Choroid plexus epithelial cell (primary cell): ENCODE measurements at regions not wholly inside any gene's neighbourhood (a gene's known extent, or its start where the extent isn't known, plus 50 kb on each side); places are given as distances from the start of the nearest gene placed in this dataset.

ENCODE experiments used
- DNase-seq: peaks from one replicate; pipeline ENCODE4 v3.0.0-alpha.2; 2010; ENCODE audit warnings: low read depth
- H3K4me3 ChIP-seq: 2 replicates; pipeline ENCODE4 v1.5.1; 2011; ENCODE audit warnings: low read depth, mild to moderate bottlenecking, control low read depth, low read length, moderate library complexity
- TF ChIP-seq, protein P1 (sequence below): conservative IDR thresholded peaks from 2 replicates; pipeline ENCODE4 v1.5.1; 2011; ENCODE audit warnings: low read depth, mild to moderate bottlenecking, control low read depth, inconsistent platforms, low read length, moderate library complexity

DNA sequence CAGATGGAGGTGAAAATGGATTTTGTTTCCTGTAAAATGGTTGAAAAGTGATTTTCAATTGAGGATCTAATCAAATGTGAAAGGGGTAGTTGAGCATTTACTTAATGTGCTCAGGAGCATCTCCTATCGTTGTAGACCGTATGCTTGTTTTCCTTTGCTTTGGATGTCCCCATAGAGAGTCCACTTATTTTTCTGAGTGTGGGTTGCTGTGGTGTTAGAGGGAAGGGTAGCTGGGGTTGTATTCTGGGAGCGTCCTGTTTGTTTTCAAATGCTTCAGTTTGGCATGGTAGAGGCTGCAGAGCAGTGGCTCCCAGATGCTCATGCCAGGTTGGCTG is 154.1 kb downstream of the MAT2B start:
- no peak overlapping the region for H3K4me3 ChIP-seq
- TF ChIP-seq, protein P1, sequence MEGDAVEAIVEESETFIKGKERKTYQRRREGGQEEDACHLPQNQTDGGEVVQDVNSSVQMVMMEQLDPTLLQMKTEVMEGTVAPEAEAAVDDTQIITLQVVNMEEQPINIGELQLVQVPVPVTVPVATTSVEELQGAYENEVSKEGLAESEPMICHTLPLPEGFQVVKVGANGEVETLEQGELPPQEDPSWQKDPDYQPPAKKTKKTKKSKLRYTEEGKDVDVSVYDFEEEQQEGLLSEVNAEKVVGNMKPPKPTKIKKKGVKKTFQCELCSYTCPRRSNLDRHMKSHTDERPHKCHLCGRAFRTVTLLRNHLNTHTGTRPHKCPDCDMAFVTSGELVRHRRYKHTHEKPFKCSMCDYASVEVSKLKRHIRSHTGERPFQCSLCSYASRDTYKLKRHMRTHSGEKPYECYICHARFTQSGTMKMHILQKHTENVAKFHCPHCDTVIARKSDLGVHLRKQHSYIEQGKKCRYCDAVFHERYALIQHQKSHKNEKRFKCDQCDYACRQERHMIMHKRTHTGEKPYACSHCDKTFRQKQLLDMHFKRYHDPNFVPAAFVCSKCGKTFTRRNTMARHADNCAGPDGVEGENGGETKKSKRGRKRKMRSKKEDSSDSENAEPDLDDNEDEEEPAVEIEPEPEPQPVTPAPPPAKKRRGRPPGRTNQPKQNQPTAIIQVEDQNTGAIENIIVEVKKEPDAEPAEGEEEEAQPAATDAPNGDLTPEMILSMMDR = no peak
- DNase-seq = no peak

- DNase-seq = no peak
- TF ChIP-seq, protein P1 = no peak
- H3K4me3 ChIP-seq = no peak overlapping the region
These were observed 155.1 kb downstream of the MAT2B start for GRCh38 chr5:163660486-163660885.

- H3K4me3 ChIP-seq = no peak overlapping the region
- TF ChIP-seq, protein P1 = no peak
- DNase-seq = peak; percentile 69
These were observed 155.9 kb downstream of the MAT2B start for GRCh38 chr5:163661360-163661759.

DNA sequence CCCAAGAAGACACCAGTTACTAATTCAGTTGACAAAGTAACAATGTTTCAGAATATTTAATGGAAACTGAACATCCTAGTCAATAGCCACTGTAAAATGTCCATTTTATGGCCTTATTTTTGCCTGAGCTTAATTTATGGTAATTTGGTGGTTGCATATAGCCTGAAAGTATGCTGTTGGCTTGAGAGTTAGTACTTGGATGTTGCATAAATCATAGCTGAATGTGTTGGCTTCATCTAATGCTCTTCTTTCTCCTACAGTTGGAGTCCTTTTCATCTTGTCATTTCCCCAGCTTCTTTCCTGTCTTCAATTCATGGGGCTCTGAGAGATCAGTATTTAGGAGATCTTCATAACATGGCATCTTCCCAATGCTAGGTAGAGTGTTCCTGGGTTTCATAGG is 164.6 kb downstream of the MAT2B start:
- no peak for DNase-seq
- H3K4me3 ChIP-seq = no peak overlapping the region
- TF ChIP-seq, protein P1 = no peak

DNA sequence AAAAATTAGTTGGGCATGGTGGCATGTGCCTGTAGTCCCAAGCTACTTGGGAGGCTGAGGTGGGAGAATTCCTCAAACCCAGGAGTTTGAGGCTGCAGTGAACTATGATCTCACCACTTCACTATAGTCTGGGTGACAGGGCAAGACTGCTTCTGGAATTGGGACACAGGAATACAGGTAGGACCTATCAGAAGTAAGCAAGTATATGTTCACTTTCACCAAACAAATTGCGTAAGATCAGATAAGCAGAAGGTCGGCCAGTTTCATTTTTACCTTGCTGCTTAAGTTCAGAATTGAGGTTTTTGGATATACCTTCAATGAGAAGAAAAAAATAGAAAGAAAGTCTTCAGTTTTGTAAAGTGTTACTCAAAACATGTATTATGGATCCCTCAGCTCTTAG is 171.7 kb downstream of the MAT2B start:
- TF ChIP-seq, protein P1 = no peak
- no peak overlapping the region for H3K4me3 ChIP-seq
- DNase-seq = no peak

DNA sequence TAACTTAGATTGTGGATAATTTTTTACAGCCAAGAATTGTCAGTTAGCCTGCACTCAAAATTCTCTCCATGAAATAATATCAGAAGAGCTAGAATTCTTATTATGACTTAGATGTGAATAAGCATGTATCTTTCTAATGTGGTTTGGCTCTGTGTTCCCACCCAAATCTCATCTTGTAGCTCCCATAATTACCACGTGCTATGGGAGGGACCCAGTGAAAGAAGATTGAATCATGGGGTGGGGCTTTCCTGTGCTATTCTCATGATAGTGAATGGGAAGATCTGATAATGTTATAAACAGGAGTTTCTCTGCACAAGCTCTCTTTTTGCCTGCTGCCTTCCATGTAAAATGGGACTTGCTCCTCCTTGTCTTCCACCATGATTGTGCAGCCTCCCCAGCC is 176.8 kb downstream of the MAT2B start:
- no peak overlapping the region for H3K4me3 ChIP-seq
- DNase-seq = no peak
- TF ChIP-seq, protein P1 = no peak

DNA sequence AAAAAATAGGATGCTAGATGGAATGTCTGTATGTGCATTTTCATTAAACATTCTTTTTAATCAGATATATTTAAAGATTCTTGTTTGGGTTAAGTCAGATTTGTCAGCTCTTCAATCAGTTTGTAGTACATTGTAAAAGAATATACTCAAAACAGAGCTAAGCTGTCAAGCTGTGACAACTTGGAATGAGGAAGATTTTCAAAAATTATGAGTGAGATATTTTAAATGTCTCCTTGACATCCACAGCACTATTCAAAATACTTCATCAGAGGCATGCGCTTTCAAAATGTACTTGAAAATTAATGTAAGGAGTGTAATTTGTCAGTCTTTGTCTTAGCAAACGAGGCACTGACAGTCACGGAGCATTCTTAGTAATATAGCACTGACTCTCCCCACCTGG is 182.0 kb downstream of the MAT2B start:
- no peak for DNase-seq
- H3K4me3 ChIP-seq = no peak overlapping the region

More for the DNA sequence above, 182.0 kb downstream of the MAT2B start:
- TF ChIP-seq, protein P1 = no peak
